NCI-H526 treated with DMSO at 0.1 percent for 48 hours (cell line): ENCODE measurements at regions not wholly inside any gene's neighbourhood (a gene's known extent, or its start where the extent isn't known, plus 50 kb on each side); places are given as distances from the start of the nearest gene placed in this dataset.
A peak's percentile ranks its signal among the peaks of the same experiment; 100 is the strongest.
"Not testable (repeated sequence)": the region's sequence is repeated elsewhere in the genome, so short reads cannot be mapped to it uniquely, and the experiment has no call there.

Experiments used
- DNase-seq: peaks from one replicate; lab custom pipeline; 2025; lab: John Stamatoyannopoulos, UW

DNA sequence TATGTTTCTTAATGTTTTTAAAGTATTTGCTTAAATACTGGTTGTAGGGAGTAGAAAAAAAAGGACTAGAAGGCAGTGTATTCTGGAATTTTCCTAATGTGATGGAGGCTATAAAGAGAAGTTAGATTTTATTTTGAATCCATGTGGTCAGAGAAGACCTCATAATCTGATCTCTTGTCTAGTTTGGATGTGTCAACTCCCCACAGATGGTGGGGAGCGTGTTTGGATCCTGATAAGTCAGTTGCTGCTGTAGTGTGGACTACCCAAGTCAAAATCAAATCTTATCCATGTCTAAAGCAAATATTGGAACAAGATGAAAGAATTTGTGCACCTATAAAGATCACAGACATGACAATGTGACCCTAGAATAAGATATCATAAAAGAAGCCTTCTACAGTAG lies 918.0 kb downstream of the LTN1 start:
- no peak for DNase-seq

DNA sequence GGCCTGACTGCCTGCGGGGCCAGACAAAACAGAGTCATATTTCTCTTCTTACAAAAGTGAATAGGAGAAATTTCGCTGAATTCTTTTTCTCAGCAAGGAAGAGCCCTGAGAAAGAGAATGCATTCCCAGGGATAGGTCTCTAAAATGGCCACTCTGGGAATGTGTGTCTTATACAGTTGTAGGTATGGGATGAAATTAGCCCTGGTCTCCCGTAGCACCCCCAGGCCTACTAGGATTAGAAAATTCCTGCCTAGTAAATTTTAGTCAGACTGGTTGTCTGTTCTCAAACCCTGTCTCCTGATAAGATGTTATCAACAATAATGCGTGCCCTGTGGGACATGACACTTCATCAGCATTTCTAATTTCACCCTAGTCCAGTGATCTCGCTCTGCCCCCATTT lies 920.1 kb downstream of the LTN1 start:
- DNase-seq = no peak

DNA sequence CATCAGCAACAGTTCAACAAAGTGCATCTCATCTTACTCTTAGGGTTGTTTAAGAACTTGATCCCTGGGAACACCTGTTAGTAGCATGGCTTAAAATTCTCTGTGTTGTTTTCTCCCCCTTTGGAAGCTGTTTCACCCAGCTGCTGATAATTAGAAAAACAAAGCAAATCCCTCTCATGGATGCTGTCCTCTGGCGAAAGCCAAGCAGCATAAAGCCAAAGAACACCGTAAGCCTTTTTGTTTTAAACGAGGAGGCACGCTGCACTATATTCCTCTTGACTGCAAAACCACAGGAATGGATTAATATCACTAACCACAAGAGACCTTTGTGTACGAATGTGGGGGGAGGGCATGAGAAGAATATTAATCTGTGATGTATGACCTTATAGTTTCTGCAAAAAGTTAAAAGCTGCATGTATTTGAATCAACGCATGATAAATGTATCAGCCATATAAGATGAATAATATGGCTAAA lies 923.2 kb downstream of the LTN1 start:
- DNase-seq = peak; percentile 89

DNA sequence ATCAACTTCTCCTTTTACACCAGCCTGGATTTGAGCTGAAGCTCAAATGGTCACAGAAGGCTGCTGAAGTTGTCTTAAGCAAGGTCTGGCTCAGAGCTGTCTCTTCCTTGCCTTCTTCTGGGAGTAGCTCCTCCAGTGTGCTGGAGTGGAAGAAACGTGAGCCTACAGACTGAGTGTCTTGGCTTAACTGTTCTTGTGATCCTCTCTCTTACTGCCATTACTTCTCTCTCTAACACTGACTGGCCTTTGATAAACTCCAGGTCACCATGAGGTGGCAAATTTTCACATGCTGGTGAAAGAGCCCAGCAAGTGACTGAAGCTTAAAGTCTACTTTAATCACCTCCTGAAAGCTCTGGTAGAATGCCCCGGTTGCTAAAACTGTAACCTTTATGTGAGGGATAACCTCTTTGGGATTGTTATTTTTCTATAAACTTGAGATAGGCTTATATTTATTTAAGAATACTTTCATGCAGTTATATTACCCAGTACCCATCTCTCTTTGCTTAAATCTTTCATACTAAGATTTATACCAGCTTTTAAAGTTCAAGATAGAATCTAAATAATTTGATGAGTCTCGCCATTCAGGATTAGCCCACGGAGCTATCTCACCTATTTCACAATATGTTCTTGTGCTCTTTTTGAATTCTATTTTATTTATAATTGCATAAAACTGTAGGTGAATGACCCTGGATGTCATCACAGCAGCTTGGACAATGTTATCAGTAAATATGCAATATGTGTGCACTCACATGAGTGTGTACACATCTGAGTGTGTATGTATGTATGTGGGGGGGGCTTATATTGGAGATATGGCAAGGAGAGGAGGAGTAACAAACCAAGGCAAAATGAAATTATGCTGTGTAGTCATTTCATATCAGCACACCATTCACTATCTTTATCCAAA lies 924.0 kb downstream of the LTN1 start:
- no peak for DNase-seq

DNA sequence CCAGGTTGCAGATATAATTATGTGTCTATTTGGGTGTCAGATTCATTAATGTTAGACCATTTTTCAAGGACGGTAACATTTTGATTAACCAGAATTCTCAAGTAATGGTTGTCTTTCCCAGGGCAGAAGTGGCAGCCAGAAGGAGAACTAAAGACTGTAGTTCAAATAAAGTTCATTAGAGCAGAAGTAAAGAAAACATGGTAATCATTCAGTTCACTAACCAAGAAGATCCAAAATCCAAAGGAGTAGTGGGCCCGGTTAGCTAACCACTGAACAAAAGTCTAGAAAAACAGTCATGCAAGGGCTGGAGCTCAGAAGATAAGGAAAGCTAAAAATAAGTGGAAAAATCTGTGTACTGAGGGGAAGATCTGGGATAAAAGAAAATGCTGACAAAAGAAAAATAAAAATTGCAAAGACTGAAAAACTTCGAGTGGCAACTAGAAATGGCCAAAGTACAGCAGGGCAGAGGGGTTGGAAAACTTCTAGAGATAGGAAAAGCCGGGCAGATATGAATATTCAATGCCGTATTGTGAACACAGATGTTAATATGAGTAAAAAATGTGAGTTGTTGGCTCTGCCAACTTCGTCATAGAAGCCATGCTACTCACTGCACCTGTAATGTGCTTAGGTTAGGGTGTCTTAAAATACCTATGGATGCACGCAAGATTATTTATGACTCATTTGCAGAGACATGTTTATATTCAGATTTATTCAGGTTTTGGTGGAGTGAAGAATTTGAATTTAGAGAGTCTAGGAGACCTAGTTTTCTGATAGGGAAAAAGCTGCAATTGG lies 925.9 kb downstream of the LTN1 start:
- peak; percentile 21 for DNase-seq

DNA sequence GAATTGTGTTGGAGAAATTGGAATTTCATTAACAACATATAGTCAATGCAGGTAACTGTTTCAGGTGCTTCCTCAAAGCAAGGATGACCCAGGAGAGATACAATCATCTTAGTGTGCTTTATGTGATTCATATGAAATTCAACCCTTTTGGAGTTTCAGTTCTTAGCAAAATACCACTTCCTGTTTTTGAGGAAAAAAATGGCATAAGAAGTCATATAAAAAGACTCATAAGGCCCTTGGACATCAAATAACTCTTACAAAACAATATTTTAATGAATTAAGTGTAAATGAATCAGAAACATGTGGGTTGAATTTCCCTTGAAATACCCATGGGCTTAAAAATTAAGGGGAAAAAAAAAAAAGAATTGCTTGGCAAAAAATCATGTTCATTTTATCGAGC lies 926.6 kb downstream of the LTN1 start:
- DNase-seq = no peak

DNA sequence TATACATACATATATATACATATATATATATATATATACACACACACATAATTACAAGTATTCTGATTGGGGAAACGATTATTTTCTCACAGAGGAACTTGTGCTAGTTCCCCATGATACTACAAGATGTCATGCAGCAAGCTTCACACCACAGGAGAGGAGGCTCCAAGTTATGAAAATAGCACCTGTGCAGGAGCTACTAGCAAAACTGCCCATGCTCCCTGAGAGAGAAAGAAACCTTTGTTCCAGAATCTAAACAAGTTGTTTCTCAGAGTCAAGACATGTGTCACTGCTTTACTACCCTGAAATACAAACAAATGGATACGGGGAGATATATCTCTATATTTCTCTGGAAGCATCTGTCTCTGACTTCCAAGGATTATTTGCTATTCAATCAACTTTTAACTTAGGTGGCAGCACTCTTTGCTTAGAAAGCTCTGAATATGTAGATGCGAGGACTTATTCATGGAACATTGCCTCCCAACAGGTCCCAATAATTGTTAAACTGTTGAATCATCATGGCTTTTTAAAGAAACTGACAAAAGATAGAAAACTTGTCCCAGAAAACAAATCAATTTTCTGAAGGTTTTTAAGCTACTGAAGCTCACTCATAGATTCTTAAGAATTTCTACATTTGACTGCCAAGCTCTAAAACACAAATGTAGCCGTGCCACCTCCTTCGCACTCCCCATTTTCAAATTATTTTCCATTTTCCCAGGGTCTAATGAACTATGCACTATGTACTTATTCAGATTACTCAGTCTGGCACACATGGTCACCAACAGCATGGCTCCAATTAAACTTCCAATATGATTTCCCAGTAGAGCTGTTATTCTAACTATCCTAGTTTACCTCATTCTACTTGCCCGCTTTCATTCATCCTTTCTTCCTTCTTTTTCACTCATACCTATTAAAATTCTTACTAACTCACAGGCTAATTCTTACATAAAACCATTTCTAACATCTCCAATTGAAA lies 929.1 kb downstream of the LTN1 start:
- DNase-seq = peak; percentile 76

DNA sequence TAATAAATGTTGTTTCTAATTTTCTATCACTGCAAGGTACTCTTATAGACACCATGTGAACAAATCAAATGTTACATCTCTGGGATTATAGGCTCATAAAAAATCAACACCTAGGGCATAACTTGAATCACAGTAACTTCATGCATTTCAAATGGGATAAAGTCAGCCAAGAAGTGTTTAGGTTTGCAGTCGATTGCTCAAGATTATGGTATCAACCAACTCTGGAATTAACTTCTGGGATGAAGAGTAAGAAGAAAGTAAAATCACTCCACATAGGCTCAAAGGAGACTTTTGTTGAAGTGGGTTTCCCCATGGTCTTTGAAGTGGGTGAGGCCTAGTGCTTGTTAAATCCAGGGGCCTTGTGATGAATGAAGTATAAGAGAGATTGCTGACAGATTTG lies 939.7 kb downstream of the LTN1 start:
- DNase-seq = not testable (repeated sequence)

DNA sequence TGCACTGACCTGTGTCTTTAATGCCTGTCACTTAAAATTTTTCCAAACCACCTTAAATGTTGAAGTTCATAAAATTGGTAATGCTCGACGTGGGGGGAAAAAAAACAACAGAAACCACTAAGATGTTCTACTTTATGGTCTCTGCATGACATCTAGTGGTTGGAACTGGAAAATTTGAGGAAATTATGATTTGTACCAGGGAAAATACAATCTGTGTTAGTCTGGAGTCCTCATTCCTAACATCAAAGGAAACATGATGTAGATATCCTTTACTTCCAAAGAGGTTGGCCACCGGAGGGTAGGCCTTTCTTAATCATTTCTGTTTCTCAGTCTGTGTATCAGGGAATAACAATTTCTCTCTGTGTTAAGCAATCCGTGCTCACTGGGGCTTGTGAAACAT lies 941.0 kb downstream of the LTN1 start:
- DNase-seq = not testable (repeated sequence)

DNA sequence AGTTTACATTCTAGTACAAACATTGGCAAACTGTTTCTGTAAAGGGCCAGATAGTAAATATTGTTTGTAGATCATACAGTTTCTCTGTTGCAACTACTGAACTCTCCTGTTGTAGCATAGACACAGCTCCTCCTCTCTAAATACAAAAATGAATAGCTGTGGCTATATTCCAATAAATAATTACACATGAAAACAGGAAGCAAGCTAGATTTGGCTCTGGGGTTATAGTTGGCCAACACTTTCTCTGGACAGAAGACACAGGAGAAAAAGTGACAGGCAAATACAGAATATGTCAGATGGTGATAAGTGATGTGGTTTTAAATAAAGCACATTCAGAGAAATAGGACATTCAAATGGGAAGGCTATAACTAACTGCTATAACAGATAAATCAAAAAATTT lies 957.0 kb downstream of the LTN1 start:
- DNase-seq = not testable (repeated sequence)

DNA sequence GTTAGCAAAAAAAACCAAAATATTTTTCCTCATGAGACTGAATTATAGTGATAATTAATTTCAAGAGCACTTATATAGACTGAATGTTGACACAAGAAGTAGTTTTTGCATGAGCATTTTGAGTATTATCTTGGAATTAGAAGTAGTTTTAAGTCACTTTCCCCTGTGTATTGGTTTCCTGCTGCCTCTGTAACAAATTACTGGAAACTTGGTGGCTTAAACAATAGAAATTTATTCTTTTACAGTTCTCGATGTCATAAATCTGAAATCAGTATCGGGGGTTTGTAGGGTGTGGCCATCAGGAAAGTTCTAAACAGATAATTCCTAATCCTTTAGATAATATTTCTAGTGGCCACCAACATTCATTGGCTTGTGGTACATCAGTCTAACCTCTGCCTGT lies 957.8 kb downstream of the LTN1 start:
- DNase-seq = not testable (repeated sequence)

DNA sequence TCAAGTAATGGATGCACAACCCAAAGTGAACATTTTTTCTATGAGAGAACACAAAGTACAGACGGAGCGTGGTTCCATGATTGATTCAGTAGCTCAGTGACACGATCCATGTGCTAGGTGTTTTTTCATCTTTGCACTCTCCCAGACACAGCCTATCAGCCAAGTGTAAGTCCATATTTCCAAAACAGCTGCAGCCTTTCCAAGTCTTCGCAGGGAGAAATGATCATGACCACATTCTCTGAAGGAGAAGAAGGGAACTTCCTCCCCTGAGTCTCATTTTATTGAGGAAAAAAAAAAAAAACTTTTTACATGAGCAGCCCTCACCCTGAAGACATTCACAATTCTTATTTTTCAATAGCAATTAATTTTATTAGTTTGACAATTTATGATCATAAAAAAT lies 958.3 kb downstream of the LTN1 start:
- not testable (repeated sequence) for DNase-seq

DNA sequence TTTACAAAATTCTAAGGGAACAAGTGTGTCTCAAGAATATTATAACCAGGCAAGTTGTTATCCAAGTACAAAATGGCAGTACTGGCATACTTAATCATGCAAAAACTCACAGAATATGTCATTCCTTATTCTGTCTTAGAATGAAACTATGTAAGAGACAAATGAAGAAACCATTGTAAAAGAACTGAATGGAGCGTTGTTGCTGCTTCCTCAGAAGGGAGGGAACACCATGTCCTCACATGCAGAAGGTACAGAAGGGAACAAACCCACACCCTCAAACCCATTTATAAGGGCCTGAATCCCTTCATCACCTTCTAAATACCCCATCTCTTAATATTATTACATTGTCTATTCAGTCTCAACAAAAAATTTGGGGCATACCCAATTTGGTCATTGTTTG lies 960.0 kb downstream of the LTN1 start:
- DNase-seq = not testable (repeated sequence)

DNA sequence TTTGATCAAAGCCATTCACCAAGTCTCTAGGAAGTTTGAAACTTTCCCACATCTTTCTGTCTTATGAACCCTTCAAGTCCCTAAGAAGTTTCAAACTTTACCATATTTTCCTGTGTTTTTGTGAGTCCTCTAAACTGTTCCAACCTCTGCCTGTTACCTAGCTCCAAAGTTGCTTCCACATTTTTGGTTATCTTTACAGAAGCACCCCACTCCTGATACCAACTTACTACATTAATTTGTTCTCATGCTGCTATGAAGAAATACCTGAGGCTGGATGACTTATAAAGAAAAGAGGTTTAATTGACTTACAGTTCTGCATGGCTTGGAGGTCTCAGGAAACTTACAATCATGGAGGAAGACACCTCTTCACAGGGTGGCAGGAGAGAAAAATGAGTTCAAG lies 961.6 kb downstream of the LTN1 start:
- DNase-seq = not testable (repeated sequence)

DNA sequence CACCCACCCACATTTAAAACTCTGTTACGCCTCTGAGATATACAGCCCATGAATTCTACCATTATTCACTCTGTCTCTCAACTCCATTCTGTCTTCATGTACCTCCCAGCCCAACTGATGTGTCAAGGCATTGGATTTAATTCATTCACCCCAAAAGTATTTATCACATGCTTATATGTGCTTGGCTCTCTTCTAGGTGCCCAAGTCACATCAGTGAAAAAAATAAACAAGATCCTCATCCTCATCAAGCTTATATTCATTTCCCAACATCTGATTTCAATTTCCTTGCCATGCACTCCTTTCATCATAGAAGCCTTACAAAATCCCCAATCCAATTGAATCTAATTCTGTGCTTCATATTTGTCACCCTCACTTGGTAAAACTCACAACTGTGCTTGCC lies 967.6 kb downstream of the LTN1 start:
- DNase-seq = no peak

DNA sequence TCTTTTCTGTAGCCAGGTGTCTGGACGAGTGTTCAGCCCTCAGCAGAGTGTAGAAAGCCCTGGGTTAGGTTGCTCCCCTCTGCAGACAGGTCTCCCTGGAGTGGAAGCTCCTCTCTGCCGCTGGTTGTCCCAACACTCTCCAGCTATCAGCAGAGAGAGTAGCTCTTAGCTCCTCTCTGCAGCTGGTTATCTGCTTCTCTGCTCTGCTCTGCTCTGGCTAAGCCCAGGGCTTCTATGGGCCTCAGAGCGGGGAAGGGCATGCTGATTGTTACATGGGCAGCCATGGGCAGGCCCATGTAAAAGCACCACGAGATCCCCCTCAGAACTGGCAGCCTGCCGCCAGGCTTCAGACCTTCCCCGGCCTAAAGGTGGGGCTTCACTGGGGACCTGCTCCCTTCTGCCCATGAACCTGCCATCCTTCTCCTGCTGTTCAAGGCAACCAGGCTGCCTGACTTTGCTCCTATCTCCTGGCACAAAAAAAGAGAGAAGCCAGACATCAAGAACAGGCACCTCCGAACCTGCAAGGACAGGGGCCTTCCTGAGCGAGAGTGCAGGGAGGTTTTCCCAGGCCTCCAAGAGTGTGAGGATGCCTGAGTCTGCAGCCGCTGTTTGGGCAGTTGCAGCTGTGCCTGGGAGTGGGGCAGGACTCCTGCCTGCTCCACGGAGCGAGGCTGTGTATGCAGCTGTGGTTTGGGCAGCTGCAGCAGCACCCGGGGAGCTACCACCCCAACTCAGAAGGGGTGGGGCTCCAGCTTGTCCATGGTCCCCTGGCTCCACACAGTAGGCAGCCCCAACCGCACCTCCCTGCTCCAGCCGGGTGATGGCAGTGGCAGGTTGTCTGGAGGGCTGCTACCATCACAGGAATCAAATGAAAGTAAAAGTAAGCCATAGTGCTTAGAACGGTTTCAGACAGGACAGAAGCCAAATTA lies 973.7 kb downstream of the LTN1 start:
- no peak for DNase-seq

DNA sequence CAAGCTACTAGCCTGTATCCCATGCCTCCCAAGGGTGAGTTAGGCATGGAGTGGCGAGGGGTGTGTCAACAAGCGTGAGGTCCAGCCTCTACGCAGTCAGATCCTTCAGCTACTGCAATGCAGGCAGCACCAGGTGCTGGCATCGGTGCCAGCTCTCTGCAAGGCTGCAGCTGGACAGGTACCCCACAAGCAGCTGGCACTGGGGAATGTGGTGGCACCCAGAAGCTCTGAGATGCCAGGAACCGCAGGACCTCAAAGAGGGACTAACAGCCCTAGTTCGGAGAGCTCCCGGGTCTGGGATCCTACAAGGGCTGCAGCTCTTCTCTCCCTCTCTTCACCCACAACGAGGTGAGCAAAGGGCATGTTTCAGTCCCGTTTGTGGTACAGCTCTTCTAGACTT lies 974.5 kb downstream of the LTN1 start:
- DNase-seq = no peak

DNA sequence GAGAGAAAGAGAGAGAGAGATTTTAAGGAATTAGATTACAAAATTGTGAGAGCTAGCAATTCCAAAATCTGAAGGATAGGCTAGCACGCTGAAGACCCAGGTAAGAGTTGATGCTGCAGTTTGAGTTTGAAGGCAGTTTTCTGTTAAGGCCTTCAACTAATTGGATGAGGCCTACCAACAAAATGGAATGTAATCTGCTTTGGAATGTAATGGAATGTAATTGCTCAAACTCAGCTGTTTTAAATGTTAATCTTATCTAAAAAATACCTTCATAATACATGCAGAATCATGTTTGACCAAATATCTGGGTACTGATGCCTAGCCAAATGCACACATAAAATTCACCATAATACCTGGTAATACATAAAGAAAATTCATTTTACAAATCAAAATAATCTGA lies 976.1 kb downstream of the LTN1 start:
- no peak for DNase-seq

DNA sequence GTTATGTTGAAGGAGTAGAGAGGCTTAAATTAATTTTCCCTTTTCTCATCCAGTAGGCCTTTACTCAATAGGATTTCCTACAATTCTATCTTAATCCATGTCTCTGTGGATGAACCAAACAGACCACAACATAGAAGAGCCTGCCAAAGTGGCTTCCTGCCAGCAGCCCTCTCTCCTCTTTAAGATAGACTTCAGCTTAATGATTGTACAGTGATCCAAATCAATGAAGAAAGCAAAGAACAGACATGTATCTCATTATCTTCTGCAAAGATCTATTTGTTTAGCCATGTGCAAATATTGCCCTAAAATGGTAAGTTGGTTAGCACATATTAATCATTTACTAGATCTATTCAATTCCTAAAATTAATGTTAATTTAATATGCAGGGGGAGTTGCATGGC lies 979.6 kb downstream of the LTN1 start:
- DNase-seq = not testable (repeated sequence)

DNA sequence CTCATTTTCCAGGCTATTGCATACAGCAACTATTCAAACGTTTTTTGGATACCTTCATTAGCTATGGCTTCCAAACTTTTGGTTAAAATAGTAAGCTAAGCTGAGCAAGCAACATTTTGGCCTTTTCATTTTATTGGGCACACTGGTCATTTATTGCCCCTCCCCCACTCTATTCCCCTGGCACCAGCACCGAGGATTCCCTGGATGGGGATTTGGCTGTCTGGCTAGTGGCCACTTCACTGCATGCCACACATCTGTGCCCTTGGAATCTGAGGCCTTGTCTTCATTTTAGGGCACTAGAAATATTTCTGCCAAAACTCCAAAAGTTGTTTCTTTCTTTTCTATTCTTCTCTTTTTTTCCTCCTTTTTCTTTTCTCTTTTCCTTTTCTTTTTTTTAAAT lies 980.7 kb downstream of the LTN1 start:
- not testable (repeated sequence) for DNase-seq

DNA sequence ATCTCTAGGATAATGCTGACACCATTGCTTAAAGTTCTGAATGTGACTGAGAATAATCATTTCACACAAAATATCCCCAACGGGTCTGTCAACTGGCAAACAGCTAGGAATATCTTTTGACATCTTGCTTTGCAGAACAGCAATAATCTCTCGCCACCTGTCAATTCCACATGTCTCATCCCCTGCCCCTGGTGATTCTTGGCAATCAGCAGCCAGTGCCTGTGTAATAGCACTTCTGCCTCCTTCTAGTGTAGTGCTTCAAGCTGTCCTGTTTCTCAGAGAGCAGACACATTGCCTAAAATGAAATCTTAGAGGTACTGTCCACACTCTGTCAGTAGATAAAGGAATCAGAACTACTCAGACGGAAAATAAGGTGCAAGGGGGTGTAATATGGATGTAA lies 984.4 kb downstream of the LTN1 start:
- DNase-seq = not testable (repeated sequence)
